ELR (cell line): ENCODE measurements at regions not wholly inside any gene's neighbourhood (a gene's known extent, or its start where the extent isn't known, plus 50 kb on each side); places are given as distances from the start of the nearest gene placed in this dataset.
"Not testable (repeated sequence)": the region's sequence is repeated elsewhere in the genome, so short reads cannot be mapped to it uniquely, and the experiment has no call there.

Experiments used
- DNase-seq: peaks from one replicate; pipeline ENCODE4 v3.0.0-alpha.2; 2015; ENCODE audit warnings: low read depth

- no peak for DNase-seq
Observed at GRCh38 chr11:23480736-23481135, 620.5 kb upstream of the CCDC179 start.

- DNase-seq, result not testable (repeated sequence)
Observed at GRCh38 chr11:23484146-23484545, 623.9 kb upstream of the CCDC179 start.

GRCh38 chr11:23484618-23485017 lies 624.3 kb upstream of the CCDC179 start:
- DNase-seq, result not testable (repeated sequence)

DNA sequence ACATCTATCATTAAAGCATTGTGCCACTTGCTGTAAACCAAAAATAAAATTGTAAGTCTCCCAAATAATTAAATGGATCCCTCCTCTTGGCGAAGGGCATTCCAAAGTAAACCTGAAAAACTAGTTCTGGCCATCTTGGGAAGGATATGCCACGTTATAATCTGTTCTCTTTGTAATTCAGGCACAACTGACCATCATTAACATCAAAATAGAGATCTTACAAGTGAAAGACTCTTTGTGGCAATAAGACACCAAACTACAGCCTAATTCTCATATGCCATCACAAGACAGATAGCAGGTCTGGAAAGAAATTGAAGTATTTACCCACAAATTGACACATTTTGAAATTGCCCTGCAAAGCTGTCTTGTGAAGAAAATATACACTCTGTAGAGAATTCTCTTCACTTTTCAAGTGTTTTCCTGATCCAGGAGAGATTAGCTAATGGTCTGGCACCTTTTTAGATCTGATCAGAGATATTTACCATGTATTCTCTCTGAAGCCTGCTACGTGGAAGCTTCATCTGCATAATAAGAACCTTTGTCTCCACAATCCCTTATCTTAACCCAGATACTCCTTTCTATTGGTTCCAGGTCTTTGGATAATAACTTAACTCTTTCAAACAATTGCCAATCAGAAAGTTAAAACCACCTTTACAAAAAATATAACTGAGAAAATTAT lies 630.4 kb upstream of the CCDC179 start:
- no peak for DNase-seq

GRCh38 chr11:23494981-23495380 lies 634.7 kb upstream of the CCDC179 start:
- DNase-seq, result no peak

DNA sequence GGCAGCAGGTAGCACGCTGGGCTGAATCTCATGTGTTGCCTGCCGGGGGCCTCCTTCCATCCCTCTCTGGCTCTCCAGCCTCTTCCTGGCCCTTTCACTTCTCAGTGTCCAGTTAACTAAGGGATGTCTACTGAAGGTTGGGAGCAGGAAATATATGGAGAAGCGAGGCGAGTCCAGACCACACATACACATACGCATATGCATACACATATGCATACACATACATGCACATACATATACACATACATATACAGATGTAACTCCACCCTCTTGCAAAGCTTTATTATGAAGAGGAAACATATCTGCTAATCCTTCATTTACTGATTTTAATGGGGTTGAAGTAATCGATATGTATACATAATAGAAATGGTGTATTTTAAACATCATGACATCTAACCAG lies 636.1 kb upstream of the CCDC179 start:
- DNase-seq, result no peak

DNA sequence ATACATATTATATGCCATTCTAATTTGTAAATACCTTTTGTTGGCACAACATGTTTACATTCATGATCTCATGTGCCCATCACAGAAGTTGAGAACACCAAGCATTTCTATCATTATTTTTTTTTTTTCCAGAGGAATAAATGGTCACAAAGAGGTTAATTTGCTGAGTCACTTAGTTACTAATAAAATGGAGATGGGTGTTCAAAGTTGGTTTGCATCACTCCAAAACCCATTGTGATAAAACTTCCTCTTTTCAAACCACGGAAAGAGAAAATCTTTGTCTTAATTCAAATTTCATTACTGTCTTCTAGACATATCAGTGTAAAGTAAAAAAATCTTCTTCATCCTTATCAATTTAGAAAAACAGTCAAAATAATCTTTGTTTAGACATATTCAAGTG lies 636.8 kb upstream of the CCDC179 start:
- DNase-seq, result no peak

GRCh38 chr11:23502389-23502788 lies 642.1 kb upstream of the CCDC179 start:
- DNase-seq, result no peak

- no peak for DNase-seq
Observed at GRCh38 chr11:23502826-23503225, 642.6 kb upstream of the CCDC179 start.

- peak; percentile 83 for DNase-seq
Observed at GRCh38 chr11:23509023-23509422, 648.7 kb upstream of the CCDC179 start.

- DNase-seq, result no peak
Observed at GRCh38 chr11:23509821-23510220, 649.5 kb upstream of the CCDC179 start.

DNA sequence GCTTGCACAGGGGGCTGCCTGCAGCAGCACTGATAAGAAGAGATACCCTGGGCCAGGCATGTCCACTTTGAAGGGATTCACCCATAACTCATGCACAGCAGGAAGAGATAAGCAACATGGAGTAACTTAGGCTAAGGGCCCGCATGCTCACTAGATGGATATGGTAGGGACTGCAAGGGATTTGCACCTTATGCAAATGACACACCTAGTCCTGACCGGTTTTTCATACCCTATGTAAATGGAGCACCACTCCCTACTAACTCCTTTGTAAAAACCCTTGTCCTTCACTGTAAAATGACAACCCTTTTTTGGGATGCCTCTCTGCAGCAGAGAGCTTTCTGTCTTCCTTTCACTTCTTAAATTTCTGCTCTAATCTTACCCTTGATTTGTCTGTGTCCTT lies 658.9 kb upstream of the CCDC179 start:
- no peak for DNase-seq

GRCh38 chr11:23520226-23520960 lies 660.1 kb upstream of the CCDC179 start:
- no peak for DNase-seq

- no peak for DNase-seq
Observed at GRCh38 chr11:23536907-23537306, 676.6 kb upstream of the CCDC179 start.

- peak; percentile 3 for DNase-seq
Observed at GRCh38 chr11:23539556-23539955, 679.3 kb upstream of the CCDC179 start.

- peak; percentile 62 for DNase-seq
Observed at GRCh38 chr11:23540101-23540561, 679.9 kb upstream of the CCDC179 start.

- DNase-seq, result no peak
Observed at GRCh38 chr11:23542189-23542588, 681.9 kb upstream of the CCDC179 start.

GRCh38 chr11:23542816-23543215 lies 682.5 kb upstream of the CCDC179 start:
- no peak for DNase-seq

DNA sequence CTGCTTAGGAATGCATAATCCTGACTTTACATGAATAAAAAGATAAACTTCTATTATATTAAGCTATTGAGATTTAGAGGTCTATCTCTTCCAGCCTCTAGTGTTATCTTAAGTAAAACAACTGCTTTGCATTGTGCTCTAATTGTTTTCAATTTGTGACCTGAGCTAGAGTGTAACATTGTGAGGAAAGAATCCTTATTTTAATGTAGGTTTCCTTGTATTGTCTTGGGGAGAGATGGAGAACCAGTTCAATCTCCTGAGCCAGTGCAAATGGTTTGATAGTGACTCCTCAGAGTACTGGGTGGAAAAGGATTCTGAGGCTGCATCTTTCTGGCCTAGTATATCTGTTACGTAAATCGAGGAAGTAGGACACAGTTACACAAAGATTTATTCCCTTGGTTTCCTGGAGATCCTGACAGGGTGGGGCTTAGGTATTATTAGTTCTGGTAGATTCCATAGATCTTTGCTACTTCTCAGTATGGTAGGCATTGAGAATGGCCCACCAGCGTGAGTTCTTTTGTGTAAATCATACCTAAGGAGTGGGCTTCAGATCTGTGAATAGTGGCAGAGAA lies 683.5 kb upstream of the CCDC179 start:
- no peak for DNase-seq

DNA sequence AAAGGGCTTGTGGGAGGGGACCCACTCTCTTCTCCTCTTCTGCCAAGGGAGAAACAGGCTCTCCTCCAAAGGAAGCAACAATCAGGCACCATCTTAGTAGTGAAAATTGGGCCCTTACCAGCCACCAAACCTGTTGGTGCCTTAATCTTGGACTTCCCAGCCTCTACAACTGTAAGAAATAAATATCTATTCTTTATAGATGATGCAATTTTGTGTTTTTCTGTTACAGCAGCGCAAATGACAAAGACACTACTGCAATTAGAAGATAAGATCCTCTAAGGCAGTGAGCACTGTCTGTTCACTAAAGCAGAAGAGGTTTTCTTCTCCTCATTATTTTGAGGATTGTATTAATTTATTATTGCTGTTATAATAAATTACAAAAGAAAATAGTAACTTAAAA lies 691.4 kb upstream of the CCDC179 start:
- DNase-seq, result no peak

DNA sequence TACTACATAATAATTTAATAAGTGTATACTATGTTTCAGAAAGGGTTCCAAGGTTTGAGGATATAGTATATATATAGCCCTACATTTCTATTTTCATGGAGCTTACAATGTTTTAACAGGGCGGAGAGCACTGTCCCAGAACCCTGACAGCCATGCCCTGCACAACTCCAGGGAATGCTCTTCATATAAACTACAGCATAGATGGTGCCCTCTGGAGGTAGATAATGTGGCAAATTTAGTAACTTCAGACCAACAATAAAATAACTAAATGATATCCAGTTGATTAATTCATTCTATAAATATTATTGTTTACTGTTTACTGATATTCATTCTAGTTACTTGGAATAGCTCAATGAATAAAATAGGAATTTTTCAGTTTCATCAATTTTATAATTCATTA lies 693.7 kb upstream of the CCDC179 start:
- peak; percentile 15 for DNase-seq

DNA sequence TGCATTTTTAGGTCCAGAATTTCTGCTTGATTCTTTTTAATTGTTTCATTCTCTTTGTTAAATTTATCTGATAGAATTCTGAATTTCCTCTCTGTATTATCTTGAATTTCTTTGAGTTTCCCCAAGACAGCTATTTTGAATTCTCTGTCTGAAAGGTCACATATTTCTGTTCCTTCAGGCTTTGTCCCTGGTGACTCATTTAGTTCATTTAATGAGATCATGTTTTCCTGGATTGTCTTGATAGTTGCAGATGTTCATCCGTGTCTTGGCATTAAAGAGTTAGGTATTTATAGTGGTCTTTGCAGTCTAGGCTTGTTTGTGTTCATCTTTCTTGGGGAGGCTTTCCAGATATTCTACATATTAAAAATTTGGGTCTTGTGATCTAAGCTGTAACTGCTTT lies 694.8 kb upstream of the CCDC179 start:
- DNase-seq, result peak; percentile 58

GRCh38 chr11:23556163-23556750 lies 696.0 kb upstream of the CCDC179 start:
- no peak for DNase-seq
